ELR (cell line): ENCODE measurements at regions not wholly inside any gene's neighbourhood (a gene's known extent, or its start where the extent isn't known, plus 50 kb on each side); places are given as distances from the start of the nearest gene placed in this dataset.
A peak's percentile ranks its signal among the peaks of the same experiment; 100 is the strongest.

Experiments used
- DNase-seq: peaks from one replicate; pipeline ENCODE4 v3.0.0-alpha.2; 2015; ENCODE audit warnings: low read depth

GRCh38 chr21:39022863-39023693, 160.2 kb downstream of the PSMG1 start:
- no peak for DNase-seq

DNA sequence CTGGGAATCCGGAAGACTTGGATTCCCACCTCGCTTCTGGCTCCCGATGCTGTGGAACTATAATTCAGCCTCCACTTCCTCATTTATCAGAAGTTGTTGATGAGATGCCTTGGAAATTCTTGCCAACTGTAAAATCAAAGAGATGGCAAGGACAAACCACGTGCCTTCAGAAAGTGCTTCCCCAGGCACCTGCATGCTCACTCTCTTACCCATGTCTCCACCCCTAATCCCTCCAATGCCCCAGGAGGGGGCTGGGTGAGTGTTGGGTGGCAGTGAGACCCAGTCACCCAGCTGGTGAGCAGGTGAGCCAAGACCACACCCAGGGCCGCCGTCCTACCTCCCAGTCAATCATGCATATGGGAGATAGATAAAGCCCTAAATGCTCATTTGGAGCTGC, 160.8 kb downstream of the PSMG1 start:
- no peak for DNase-seq

DNA sequence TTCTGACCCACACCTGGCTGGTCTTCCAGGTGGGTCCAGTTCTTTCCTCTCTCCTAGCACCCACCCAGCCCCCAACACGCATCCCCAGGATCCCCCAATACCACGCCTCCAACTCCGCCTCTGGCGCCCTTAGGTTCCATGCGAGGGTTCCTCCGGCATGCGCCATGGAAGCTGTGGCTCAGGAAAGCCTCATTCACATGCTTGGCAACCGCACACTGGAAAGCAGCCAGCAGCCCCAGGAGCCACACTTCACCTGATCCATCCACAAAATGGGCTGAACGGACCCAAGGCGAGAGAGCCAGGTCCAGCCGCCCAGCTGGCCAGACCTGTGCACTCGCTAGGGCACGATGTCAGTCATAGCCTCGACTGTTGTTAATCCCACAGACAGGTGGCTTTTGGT, 161.2 kb downstream of the PSMG1 start:
- DNase-seq: no peak

GRCh38 chr21:39021478-39021832, 161.8 kb downstream of the PSMG1 start:
- DNase-seq: no peak

DNA sequence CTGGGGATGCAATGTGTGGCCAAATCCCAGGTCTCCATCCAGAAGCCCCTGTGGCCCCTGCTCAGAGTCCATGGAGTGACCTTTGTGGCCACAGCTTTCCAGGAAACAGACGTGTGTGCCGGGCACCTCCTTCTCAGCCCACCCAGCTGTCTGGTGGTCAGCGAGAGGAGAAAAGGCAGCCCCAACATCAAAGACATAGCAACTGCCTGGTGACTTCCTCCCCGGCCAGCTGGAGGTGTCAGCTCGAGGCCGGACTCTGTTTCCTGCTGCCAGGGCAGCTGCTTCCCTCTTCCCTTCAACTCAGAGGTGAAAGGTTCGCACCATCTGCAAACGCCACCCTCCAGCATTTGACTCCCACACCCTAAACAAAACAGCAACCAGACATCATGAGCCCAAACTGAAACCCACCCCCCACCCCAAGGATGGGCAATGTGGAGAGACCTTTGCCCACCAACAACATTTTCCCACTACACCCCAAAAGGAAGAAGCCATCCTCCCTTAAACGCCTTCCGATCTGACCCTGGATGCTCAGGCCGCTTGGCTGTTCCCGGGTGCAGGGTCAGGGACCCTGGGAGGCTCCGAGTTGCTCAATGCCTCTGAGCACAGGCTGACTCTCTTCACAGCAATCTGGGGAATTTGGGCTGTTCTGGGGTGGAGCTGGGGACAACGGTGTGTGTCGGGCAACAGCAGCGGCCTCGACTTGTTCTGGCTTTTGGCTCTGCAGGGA, 162.3 kb downstream of the PSMG1 start:
- DNase-seq: peak; percentile 86

GRCh38 chr21:39018730-39019129, 164.5 kb downstream of the PSMG1 start:
- DNase-seq: no peak

DNA sequence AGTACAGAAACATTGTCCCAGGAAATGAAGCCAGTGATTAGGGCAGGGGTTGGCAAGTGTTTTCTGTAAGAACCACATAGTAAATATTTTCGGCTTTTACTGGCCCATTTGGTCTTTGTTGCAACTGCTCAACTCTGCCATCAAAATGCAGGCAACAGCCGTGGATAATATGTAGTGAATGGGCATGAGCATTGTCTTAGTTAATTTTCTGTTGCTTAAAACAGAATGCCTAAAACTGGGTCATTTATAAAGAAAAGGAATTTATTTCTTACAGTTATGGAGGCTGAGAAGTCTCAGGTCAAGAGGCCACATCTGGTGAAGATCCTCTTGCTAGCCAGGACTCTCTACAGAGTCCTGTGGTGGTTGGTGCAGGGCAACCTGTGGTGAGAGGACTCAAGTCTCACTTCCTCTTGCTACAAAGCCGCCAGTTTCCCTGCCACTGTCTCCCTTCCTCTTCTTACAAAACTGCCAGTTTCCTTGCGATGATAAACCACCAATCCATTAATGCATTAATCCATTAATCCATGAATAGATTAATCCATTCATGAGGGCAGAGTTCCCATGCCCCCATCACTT, 166.4 kb downstream of the PSMG1 start:
- peak; percentile 36 for DNase-seq

GRCh38 chr21:39014747-39015146, 168.5 kb downstream of the PSMG1 start:
- peak; percentile 98 for DNase-seq

DNA sequence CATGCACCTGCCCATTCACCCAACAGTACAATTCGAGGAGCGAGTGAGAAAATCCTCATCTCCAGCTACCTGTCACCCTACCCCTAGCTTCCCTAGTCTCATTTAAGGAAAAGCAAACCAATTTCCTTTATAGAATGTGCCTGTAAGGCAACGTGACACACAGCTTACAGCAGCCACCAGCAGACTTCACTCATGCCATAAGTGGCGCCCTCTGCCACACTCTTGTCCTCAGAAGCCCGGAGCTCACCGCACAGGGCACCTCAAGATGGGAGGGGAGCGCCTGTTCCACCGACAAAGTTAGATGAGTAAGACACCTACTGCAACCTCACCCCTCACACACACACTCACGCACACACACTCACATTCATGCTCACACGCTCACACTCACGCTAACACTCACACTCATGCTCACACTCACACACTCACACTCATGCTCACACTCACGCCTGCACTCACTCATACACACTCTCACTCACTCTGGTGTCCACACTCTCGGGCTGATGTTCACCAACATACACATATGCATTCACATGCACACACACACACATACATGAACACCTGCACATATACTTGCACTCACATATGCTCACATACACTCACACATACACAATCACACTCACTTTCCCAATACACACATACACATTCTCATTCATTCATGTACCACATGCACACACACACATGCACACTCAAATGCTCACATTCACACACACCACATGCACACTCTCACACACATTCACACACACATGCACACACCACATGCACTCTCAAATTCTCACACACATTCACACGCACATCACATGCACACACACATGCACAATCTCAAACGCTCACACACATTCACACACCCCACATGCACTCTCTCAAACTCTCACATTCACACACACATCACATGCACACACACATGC, 170.7 kb downstream of the PSMG1 start:
- DNase-seq: no peak

GRCh38 chr21:39011911-39012310, 171.3 kb downstream of the PSMG1 start:
- DNase-seq: no peak

DNA sequence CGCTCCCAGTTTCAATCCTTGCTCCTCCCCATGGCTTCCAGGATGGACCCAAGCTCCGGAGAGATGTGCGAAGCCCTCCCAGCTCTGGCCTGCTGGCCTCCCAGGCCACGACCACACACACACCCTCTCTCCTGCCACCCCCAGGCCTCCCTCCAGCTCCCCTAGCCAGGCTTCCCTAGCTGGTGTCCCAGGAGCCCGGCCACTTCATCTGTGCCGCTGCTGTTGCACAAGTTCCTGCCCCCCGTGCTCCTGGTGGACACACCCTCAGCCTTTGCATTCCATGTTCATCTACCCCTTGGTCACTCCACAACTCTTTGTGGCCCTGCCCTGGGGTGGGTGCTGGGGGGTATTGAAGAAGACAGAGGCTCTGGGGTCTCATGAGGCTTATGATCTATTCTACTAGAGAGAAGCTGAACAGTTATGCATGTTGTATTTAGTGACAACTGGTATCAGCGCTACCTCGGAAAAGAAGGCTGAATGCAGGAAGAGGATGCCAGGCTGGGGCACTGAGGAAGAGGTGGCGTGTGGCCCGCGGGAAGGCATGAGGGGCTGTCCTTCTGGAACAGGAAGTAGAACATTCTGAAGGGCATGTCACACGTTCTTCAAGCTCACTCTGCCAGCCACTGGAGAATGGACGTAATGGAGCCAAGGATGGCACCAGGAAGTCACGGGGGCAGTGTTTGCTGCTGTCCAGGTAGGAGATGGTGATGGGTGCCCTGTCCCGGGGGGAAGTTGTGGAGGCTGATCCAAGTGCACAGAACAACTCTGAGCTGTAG, 172.4 kb downstream of the PSMG1 start:
- DNase-seq: no peak

- DNase-seq: no peak
Measured at GRCh38 chr21:39009587-39010225, 173.5 kb downstream of the PSMG1 start.

DNA sequence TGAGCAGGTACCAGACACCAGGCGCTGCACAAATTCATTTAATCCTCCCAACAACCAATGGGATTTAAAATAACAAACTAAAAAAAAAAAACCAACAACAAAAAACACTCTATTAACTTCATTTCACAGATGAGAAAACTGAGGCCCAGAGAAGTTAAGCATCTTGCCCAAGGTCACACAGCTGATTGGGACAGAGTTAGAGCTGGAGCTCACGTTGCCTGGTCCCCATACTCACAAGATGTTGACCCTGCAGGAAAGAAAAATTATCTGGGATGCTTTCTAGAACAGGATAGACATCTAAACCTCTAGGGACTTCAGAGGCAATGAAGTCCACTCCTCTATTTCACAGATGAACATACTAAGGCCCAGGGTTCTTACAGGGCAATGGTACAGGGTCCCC, 175.3 kb downstream of the PSMG1 start:
- no peak for DNase-seq

GRCh38 chr21:39007532-39007931, 175.7 kb downstream of the PSMG1 start:
- no peak for DNase-seq

GRCh38 chr21:39006571-39007311, 176.5 kb downstream of the PSMG1 start:
- no peak for DNase-seq

DNA sequence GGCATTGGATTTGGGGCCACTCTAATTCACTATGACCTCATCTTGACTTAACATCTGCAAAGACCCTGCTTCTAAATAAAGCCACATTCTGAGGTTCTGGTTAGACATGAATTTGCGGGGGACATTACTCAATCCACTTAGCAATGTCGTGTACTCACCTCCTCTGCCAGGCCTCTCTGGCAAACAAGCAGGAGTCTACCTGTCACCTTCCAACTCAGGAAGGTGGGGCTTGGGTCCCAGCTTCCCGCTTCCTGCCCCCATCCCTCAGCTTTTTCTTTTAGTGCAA, 177.8 kb downstream of the PSMG1 start:
- no peak for DNase-seq

- no peak for DNase-seq
Measured at GRCh38 chr21:39004634-39005501, 178.4 kb downstream of the PSMG1 start.

GRCh38 chr21:39003982-39004633, 179.1 kb downstream of the PSMG1 start:
- DNase-seq: peak; percentile 79

GRCh38 chr21:39001341-39001740, 181.9 kb downstream of the PSMG1 start:
- peak; percentile 32 for DNase-seq
